ENCODE measurements at regions not wholly inside any gene's neighbourhood (a gene's known extent, or its start where the extent isn't known, plus 50 kb on each side); places are given as distances from the start of the nearest gene placed in this dataset.

DNA sequence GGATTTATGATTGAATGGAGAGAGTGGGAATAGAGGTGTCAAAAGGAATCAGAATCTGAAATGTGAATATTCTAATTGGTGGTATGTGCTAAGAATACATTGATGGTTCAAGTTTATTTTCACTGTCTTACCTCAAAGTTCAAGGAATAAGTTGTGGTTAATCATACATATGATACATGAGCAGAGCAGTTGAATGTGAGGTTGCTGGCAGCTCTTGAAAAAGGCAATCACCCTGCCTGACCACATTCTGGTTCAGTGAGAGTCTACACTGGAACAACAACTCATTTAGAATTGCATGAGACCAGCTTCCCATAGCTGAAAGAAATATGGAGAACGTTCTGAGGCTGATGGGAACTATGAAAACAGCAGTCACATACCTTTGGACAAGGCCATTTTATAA lies 68.3 kb upstream of the ARHGAP29 start:
- in situ Hi-C loops (cut with MboI; ENCODE audit: low sequenced_read_pairs, unreplicated experiment): no loop called here
- TF ChIP-seq, protein P1, sequence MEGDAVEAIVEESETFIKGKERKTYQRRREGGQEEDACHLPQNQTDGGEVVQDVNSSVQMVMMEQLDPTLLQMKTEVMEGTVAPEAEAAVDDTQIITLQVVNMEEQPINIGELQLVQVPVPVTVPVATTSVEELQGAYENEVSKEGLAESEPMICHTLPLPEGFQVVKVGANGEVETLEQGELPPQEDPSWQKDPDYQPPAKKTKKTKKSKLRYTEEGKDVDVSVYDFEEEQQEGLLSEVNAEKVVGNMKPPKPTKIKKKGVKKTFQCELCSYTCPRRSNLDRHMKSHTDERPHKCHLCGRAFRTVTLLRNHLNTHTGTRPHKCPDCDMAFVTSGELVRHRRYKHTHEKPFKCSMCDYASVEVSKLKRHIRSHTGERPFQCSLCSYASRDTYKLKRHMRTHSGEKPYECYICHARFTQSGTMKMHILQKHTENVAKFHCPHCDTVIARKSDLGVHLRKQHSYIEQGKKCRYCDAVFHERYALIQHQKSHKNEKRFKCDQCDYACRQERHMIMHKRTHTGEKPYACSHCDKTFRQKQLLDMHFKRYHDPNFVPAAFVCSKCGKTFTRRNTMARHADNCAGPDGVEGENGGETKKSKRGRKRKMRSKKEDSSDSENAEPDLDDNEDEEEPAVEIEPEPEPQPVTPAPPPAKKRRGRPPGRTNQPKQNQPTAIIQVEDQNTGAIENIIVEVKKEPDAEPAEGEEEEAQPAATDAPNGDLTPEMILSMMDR (IDR thresholded peaks at IDR 0.05; ENCODE audit: borderline replicate concordance, control extremely low read depth, extremely low read depth, insufficient read depth, missing control alignments): no peak
- no peak for DNase-seq (ENCODE audit: low spot score)

DNA sequence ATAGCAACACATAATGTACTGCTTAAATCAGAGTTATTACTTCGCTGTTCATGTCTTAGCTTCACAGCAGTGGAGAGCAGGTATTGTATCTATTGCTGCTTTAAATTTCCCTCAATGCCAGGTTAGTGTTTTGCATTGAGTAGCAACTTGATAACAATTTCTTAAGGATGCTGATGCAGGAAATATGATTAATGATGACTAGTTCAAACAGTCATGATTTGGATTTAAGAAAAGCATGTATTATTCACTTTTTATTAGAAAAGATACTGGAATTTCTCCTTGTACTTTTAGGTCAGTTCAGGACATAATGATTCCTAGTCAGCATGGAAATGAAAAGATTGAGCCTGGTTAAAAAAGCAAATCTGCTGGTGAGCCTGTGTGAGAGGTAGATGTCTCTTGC lies 67.2 kb upstream of the ARHGAP29 start:
- in situ Hi-C loops (cut with MboI; ENCODE audit: low sequenced_read_pairs, unreplicated experiment): no loop called here
- no peak for DNase-seq (ENCODE audit: low spot score)
- TF ChIP-seq, protein P1 (IDR thresholded peaks at IDR 0.05; ENCODE audit: borderline replicate concordance, control extremely low read depth, extremely low read depth, insufficient read depth, missing control alignments): no peak

DNA sequence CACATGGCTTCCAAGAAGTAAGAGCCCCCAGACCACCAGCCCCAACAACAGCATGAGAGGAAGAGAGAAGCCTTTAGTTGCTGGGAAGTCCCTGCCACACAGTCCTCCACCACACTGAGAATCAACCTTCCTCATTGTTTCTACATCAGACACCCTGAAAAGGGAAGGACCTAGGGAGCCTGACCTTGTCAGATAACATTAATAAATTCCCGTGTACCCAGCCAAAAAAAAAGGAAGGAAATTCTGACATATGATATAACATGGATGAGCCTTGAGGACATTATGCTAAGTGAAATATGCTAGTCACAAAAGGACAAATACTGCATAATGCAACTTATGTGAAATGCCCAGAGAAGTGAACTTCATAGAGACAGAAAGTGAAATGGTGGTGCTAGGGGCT lies 65.6 kb upstream of the ARHGAP29 start:
- in situ Hi-C loops (cut with MboI; ENCODE audit: low sequenced_read_pairs, unreplicated experiment): no loop called here
- TF ChIP-seq, protein P1 (IDR thresholded peaks at IDR 0.05; ENCODE audit: borderline replicate concordance, control extremely low read depth, extremely low read depth, insufficient read depth, missing control alignments): no peak
- DNase-seq (ENCODE audit: low spot score): no peak

DNA sequence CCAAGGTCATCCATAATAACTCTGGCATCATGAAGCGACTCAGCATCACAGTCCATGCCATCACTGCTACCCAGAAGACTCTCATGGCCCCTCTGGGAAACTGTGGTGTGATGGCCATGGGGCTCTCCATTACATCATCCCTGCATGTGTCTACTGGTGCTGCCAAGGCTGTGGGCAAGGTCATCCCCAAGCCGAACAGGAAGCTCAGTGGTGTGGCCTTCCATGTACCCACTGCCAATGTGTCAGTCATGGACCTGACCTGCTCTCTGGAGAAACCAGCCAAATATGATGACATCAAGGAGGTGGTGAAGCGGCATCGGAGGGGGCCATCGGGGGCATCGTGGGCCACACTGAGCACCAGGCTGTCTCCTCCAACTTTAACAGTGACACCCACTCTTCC lies 65.1 kb upstream of the ARHGAP29 start:
- TF ChIP-seq, protein P1 (IDR thresholded peaks at IDR 0.05; ENCODE audit: borderline replicate concordance, control extremely low read depth, extremely low read depth, insufficient read depth, missing control alignments): no peak
- in situ Hi-C loops (cut with MboI; ENCODE audit: low sequenced_read_pairs, unreplicated experiment): no loop called here
- no peak for DNase-seq (ENCODE audit: low spot score)

DNA sequence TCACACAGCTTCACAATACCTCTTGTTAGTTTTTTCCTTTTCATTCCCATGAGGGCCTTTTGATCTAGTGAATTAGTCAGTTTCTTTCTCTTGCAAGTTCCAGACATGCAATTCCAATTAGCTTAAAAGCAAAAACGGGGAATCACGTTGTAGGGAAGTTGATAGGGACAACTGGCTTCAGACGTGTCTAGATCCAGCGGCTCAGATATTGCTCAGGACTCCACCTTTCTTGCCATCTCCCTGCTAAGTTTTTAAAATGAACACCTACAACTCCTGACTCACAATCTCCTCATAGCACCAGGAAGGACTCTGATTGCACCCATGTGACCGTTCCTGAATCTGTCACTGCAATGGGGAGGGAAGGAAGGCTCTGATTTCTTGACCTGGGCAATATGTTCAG lies 63.8 kb upstream of the ARHGAP29 start:
- TF ChIP-seq, protein P1 (IDR thresholded peaks at IDR 0.05; ENCODE audit: borderline replicate concordance, control extremely low read depth, extremely low read depth, insufficient read depth, missing control alignments): no peak
- in situ Hi-C loops (cut with MboI; ENCODE audit: low sequenced_read_pairs, unreplicated experiment): no loop called here
- no peak for DNase-seq (ENCODE audit: low spot score)

DNA sequence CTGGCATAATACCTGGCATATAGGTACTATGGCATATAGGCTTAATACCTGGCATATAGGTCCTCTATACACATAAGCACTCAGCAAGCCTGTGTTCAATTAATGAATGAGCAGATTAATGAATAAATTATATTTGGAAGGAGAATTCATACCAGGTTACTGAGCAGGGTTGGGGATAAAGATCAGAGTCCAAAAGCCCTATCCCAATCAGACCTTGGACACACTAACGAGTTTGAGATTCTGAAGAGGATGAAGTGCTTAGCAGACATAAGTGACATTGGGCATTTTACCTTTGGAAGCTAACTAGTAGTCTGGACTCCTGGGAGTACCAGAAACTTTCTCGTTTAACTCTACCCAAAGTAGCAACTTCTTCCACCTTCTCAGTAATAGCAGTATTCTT lies 63.3 kb upstream of the ARHGAP29 start:
- DNase-seq (ENCODE audit: low spot score): no peak
- in situ Hi-C loops (cut with MboI; ENCODE audit: low sequenced_read_pairs, unreplicated experiment): no loop called here
- TF ChIP-seq, protein P1 (IDR thresholded peaks at IDR 0.05; ENCODE audit: borderline replicate concordance, control extremely low read depth, extremely low read depth, insufficient read depth, missing control alignments): no peak
